Body of pancreas (tissue), 4 donors: ENCODE measurements at regions not wholly inside any gene's neighbourhood (a gene's known extent, or its start where the extent isn't known, plus 50 kb on each side); places are given as distances from the start of the nearest gene placed in this dataset.
"Not testable (repeated sequence)": the region's sequence is repeated elsewhere in the genome, so short reads cannot be mapped to it uniquely, and the experiment has no call there.

Experiments
- POLR2A ChIP-seq, 3 donors: fragments of 450-650 bp; IDR thresholded peaks; one replicate each; pipeline ENCODE4 v1.6.1; 2016; ENCODE audit warnings: antibody characterized with exemption in 3 of 3, mild to moderate bottlenecking in 2 of 3
- TF ChIP-seq, protein P1 (sequence below), 7 experiments: fragments of 450-650 bp in 4 of 7; fragments of 200-600 bp in 3 of 7; sonication (generic) in 3 of 7; IDR thresholded peaks; one replicate each; pipeline ENCODE4 v1.5.1; 2016 to 2019; ENCODE audit warnings: antibody characterized with exemption in 7 of 7

GRCh38 chr21:9744166-9744565 lies 777.2 kb upstream of the TPTE start:
- TF ChIP-seq, protein P1, sequence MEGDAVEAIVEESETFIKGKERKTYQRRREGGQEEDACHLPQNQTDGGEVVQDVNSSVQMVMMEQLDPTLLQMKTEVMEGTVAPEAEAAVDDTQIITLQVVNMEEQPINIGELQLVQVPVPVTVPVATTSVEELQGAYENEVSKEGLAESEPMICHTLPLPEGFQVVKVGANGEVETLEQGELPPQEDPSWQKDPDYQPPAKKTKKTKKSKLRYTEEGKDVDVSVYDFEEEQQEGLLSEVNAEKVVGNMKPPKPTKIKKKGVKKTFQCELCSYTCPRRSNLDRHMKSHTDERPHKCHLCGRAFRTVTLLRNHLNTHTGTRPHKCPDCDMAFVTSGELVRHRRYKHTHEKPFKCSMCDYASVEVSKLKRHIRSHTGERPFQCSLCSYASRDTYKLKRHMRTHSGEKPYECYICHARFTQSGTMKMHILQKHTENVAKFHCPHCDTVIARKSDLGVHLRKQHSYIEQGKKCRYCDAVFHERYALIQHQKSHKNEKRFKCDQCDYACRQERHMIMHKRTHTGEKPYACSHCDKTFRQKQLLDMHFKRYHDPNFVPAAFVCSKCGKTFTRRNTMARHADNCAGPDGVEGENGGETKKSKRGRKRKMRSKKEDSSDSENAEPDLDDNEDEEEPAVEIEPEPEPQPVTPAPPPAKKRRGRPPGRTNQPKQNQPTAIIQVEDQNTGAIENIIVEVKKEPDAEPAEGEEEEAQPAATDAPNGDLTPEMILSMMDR (IDR thresholded peaks at IDR 0.05): not testable (repeated sequence)
- TF ChIP-seq POLR2A (IDR thresholded peaks at IDR 0.05): not testable (repeated sequence)
